ENCODE measurements at regions not wholly inside any gene's neighbourhood (a gene's known extent, or its start where the extent isn't known, plus 50 kb on each side); places are given as distances from the start of the nearest gene placed in this dataset.

GRCh38 chr5:107306594-107306993 lies 364.1 kb downstream of the EFNA5 start:
- POLR2A ChIA-PET: no interaction called here
- no peaks in the 10 kb centered on the region for H3K79me2 ChIP-seq (ENCODE audit: insufficient read depth)
- H2AFZ ChIP-seq (ENCODE audit: low read depth): no peak overlapping the region
- TF ChIP-seq FOXM1 (IDR thresholded peaks at IDR 0.05; ENCODE audit: low read depth) (no peak), RAD21 (IDR thresholded peaks at IDR 0.05; ENCODE audit: low read length) (0 out of 2 replicates have a peak, but pooled peaks have one; percentile 9)
- no peak overlapping the region for H3K4me2 ChIP-seq
- H3K27ac ChIP-seq (ENCODE audit: low read depth in 2 of 2, low read length in 1 of 2): no peak overlapping the region
- 58% methylated on average over 3 of the region's 3 CpGs for WGBS (ENCODE audit: low lambda C conversion rate)
- H3K9me3 ChIP-seq: no peaks in the 10 kb centered on the region
- no peaks in the 10 kb centered on the region for H3F3A ChIP-seq (replicated peaks; ENCODE audit: insufficient read depth)
- no peaks in the 10 kb centered on the region for H3K36me3 ChIP-seq (replicated peaks in 1 of 2; ENCODE audit: control insufficient read depth in 1 of 2, insufficient read depth in 2 of 2, low read length in 1 of 2)
- no peaks in the 10 kb centered on the region for H3K27me3 ChIP-seq (ENCODE audit: insufficient read depth)
- no peak for DNase-seq
- CTCF ChIA-PET: interaction anchor here (1.0 kb wide), 1 partner anchor 22 kb away, joined by 3 read pairs; no protein-coding TSS in a partner anchor
- no peaks in the 10 kb centered on the region for H3K9me2 ChIP-seq
- H3K9ac ChIP-seq: no peak overlapping the region
- no peaks in the 10 kb centered on the region for H3K4me1 ChIP-seq (ENCODE audit: control insufficient read depth in 1 of 2, insufficient read depth in 2 of 2, low read depth in 1 of 2, low read length in 1 of 2)
- H3K4me3 ChIP-seq (ENCODE audit: low read depth in 2 of 2, low read length in 1 of 2): no peak overlapping the region
- H4K20me1 ChIP-seq (ENCODE audit: insufficient read depth): no peaks in the 10 kb centered on the region

DNA sequence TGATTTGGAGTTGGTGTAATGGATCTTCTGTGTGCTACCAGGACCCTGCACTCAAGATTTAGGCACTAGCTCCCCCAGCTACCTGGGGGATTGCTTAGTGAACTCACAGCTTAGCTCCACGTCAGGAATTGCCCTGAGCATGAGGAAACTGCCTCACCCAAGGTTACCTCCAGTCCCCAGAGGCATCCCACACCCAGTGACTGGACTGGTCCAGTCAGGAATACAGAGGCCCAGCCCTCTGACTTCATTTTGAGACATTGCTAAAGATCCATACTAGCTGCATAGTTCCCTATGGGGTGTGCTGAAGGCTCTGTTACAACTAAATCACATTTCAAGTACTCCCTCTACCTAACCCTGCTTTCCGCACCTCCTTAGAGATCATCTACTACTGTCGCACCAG lies 364.7 kb downstream of the EFNA5 start:
- no peak overlapping the region for H3K9ac ChIP-seq
- ChIA-PET POLR2A (no interaction called here), CTCF (interaction anchor here (1.0 kb wide), 1 partner anchor 21 kb away, joined by 3 read pairs; no protein-coding TSS in a partner anchor)
- no peaks in the 10 kb centered on the region for H3K9me2 ChIP-seq
- H3F3A ChIP-seq (replicated peaks; ENCODE audit: insufficient read depth): no peaks in the 10 kb centered on the region
- H3K4me2 ChIP-seq: no peak overlapping the region
- no peaks in the 10 kb centered on the region for H3K9me3 ChIP-seq
- TF ChIP-seq YY1 (IDR thresholded peaks at IDR 0.05; ENCODE audit: low read depth): no peak
- no peak for TF ChIP-seq RFX5 (IDR thresholded peaks at IDR 0.05; ENCODE audit: low read length)
- no peak for TF ChIP-seq EZH2phosphoT487 (IDR thresholded peaks at IDR 0.05; ENCODE audit: borderline replicate concordance, low read depth)
- TF ChIP-seq JUND (IDR thresholded peaks at IDR 0.05): no peak
- no peak for TF ChIP-seq FOXM1 (IDR thresholded peaks at IDR 0.05; ENCODE audit: low read depth)
- no peak for TF ChIP-seq TAF1 (IDR thresholded peaks at IDR 0.05; ENCODE audit: borderline replicate concordance, low read depth, low read length)
- no peak for TF ChIP-seq SMC3 (IDR thresholded peaks at IDR 0.05; ENCODE audit: low read depth, low read length)
- no peak for TF ChIP-seq GATA2 (CRISPR knock-in tag; IDR thresholded peaks at IDR 0.05)
- TF ChIP-seq TCF12 (IDR thresholded peaks at IDR 0.05): no peak
- TF ChIP-seq NFIC (IDR thresholded peaks at IDR 0.05; ENCODE audit: borderline replicate concordance): no peak
- no peak for TF ChIP-seq SIN3A (IDR thresholded peaks at IDR 0.05; ENCODE audit: borderline replicate concordance, low read depth, low read length)
- no peak for TF ChIP-seq POLR2AphosphoS5 (IDR thresholded peaks at IDR 0.05; ENCODE audit: low read depth, low read length)
- TF ChIP-seq GABPA (IDR thresholded peaks at IDR 0.05; ENCODE audit: low read depth): no peak
- TF ChIP-seq MAX (IDR thresholded peaks at IDR 0.05; ENCODE audit: low read depth): no peak
- WGBS (ENCODE audit: low lambda C conversion rate): 100% methylated on average over 2 of the region's 3 CpGs
- no peaks in the 10 kb centered on the region for H3K36me3 ChIP-seq (replicated peaks in 1 of 2; ENCODE audit: control insufficient read depth in 1 of 2, insufficient read depth in 2 of 2, low read length in 1 of 2)
- H3K79me2 ChIP-seq (ENCODE audit: insufficient read depth): no peaks in the 10 kb centered on the region
- no peaks in the 10 kb centered on the region for H4K20me1 ChIP-seq (ENCODE audit: insufficient read depth)
- H3K4me3 ChIP-seq (ENCODE audit: low read depth in 2 of 2, low read length in 1 of 2): no peak overlapping the region
- no peaks in the 10 kb centered on the region for H3K27me3 ChIP-seq (ENCODE audit: insufficient read depth)
- H3K4me1 ChIP-seq (ENCODE audit: control insufficient read depth in 1 of 2, insufficient read depth in 2 of 2, low read depth in 1 of 2, low read length in 1 of 2): no peaks in the 10 kb centered on the region
- H2AFZ ChIP-seq (ENCODE audit: low read depth): no peak overlapping the region
- no peak overlapping the region for H3K27ac ChIP-seq (ENCODE audit: low read depth in 2 of 2, low read length in 1 of 2)
- no peak for DNase-seq

DNA sequence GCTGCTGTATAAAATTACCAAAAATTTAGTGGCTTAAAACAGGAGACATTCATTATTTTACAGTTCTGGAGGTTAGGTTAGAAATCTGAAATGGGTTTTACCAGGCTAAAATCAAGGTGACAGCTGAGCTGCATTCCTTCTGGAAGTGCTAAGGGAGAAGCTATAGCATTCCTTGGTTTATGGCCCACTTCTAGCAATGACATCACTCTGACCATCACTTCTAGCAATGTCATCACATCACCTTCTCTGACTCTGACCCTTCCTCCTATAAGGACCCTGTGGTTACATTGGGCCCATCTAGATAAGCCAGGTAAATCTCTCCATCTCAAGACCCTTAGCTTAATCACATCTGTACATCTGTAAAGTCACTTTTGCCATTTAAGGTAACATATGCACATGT lies 366.1 kb downstream of the EFNA5 start:
- no peak overlapping the region for H3K27ac ChIP-seq (ENCODE audit: low read depth in 2 of 2, low read length in 1 of 2)
- H3K79me2 ChIP-seq (ENCODE audit: insufficient read depth): no peaks in the 10 kb centered on the region
- no peak for DNase-seq
- TF ChIP-seq CTCF (IDR thresholded peaks at IDR 0.05) (no peak), TEAD4 (IDR thresholded peaks at IDR 0.05; ENCODE audit: borderline replicate concordance, insufficient read depth) (no peak), EP300 (IDR thresholded peaks at IDR 0.05; ENCODE audit: borderline replicate concordance in 1 of 2, low read depth in 1 of 2, low read length in 1 of 2) (no peak), FOSL2 (IDR thresholded peaks at IDR 0.05; ENCODE audit: borderline replicate concordance, low read depth) (no peak), MXI1 (IDR thresholded peaks at IDR 0.05; ENCODE audit: low read depth, low read length) (no peak), MAX (IDR thresholded peaks at IDR 0.05; ENCODE audit: low read depth) (no peak), SIN3A (IDR thresholded peaks at IDR 0.05; ENCODE audit: borderline replicate concordance, low read depth, low read length) (no peak), RAD21 (IDR thresholded peaks at IDR 0.05; ENCODE audit: low read length) (no peak), RCOR1 (IDR thresholded peaks at IDR 0.05; ENCODE audit: low read length) (no peak)
- no peaks in the 10 kb centered on the region for H3K4me1 ChIP-seq (ENCODE audit: control insufficient read depth in 1 of 2, insufficient read depth in 2 of 2, low read depth in 1 of 2, low read length in 1 of 2)
- no peaks in the 10 kb centered on the region for H4K20me1 ChIP-seq (ENCODE audit: insufficient read depth)
- no peaks in the 10 kb centered on the region for H3K9me2 ChIP-seq
- H3K4me3 ChIP-seq (ENCODE audit: low read depth in 2 of 2, low read length in 1 of 2): no peak overlapping the region
- no peaks in the 10 kb centered on the region for H3K27me3 ChIP-seq (ENCODE audit: insufficient read depth)
- H3K36me3 ChIP-seq (replicated peaks in 1 of 2; ENCODE audit: control insufficient read depth in 1 of 2, insufficient read depth in 2 of 2, low read length in 1 of 2): no peaks in the 10 kb centered on the region
- no peak overlapping the region for H3K4me2 ChIP-seq
- no peaks in the 10 kb centered on the region for H3F3A ChIP-seq (replicated peaks; ENCODE audit: insufficient read depth)
- H2AFZ ChIP-seq (ENCODE audit: low read depth): no peak overlapping the region
- ChIA-PET POLR2A (no interaction called here), CTCF (no interaction called here)
- no peak overlapping the region for H3K9ac ChIP-seq
- no peaks in the 10 kb centered on the region for H3K9me3 ChIP-seq
